NCI-H2227 treated with DMSO at 0.1 percent for 48 hours (cell line): ENCODE measurements at regions not wholly inside any gene's neighbourhood (a gene's known extent, or its start where the extent isn't known, plus 50 kb on each side); places are given as distances from the start of the nearest gene placed in this dataset.
"Not testable (repeated sequence)": the region's sequence is repeated elsewhere in the genome, so short reads cannot be mapped to it uniquely, and the experiment has no call there.

Source experiments
- DNase-seq: peaks from one replicate; lab custom pipeline; 2025; lab: John Stamatoyannopoulos, UW

- DNase-seq = peak; percentile 34
Measured at GRCh38 chr9:75671354-75671753, 219.1 kb upstream of the PCSK5 start.

GRCh38 chr9:75672478-75672877, 218.0 kb upstream of the PCSK5 start:
- peak; percentile 82 for DNase-seq

DNA sequence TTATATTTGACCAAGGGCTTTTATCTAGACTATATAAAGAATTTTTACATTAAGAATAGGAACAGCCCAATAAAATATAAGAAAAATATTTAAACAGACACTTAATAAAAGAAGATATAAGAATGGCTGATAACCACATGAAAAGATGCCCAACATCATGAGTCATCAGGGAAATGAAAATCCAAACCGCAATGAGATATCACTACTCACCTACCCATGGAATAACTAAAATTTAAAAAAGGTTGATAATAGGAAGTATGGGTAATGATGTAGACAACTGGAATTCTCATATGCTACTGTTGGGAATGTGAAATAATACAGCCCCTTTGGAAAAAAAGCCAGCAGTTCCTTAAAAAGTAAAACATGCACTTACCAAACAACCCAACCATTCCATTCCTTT, 206.9 kb upstream of the PCSK5 start:
- no peak for DNase-seq

DNA sequence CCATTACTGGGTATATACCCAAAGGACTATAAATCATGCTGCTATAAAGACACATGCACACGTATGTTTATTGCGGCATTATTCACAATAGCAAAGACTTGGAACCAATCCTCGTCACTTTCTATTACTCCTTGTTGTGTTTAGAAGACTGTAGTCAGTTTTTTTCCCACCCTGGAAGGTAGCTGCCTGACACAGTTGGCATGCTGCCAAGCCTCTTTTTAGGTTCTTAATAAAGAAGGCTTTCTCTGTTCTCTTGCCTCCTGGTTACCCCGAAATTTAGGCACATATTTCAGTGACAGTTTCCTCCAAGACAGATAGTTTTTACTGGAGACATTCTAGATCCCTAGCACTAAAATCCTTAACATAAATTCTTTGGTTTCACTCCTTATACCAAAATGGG, 205.4 kb upstream of the PCSK5 start:
- no peak for DNase-seq

GRCh38 chr9:75687359-75687953, 203.0 kb upstream of the PCSK5 start:
- no peak for DNase-seq

GRCh38 chr9:75690551-75690950, 199.9 kb upstream of the PCSK5 start:
- DNase-seq = not testable (repeated sequence)

GRCh38 chr9:75691408-75691807, 199.1 kb upstream of the PCSK5 start:
- DNase-seq = no peak

DNA sequence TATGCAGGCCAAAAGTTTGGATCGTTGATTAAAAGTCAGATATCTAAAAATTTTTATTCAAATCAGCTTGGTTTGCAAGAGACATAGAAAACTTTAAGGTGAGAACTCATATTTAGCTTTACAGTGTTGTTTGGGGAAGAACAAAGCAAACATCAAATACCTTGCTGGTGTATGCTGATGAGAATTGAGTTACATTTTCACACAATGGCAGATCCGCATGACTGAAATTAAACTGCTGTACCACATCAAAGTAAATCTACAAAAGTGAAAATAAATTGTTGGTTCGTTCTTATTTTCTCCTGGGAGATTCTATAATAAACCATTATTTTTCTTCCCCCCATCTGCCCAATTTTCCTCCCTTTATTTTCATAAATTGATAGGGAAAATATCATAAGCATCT, 198.2 kb upstream of the PCSK5 start:
- no peak for DNase-seq

GRCh38 chr9:75695921-75696320, 194.6 kb upstream of the PCSK5 start:
- DNase-seq = no peak

DNA sequence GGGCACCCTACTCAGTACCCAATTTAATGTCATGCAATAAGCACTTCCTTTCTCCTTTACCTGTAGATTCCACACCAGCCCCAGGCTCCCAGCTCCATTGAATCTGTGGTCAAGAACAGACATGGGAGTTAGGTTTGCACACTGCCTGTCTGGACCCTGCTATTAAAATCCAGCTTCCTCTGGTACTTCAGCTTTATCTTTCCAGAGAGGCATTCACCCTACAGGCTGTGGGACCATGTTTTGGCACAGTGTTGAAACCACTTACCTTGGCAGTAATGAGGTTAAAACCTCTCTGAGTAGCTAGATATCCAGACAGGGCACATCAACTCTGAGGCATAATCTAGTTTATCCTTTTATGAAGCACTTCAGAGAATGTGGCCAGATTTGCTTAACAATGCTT, 191.5 kb upstream of the PCSK5 start:
- no peak for DNase-seq

- DNase-seq = no peak
Measured at GRCh38 chr9:75699625-75700251, 190.7 kb upstream of the PCSK5 start.

- DNase-seq = no peak
Measured at GRCh38 chr9:75700252-75700640, 190.2 kb upstream of the PCSK5 start.

DNA sequence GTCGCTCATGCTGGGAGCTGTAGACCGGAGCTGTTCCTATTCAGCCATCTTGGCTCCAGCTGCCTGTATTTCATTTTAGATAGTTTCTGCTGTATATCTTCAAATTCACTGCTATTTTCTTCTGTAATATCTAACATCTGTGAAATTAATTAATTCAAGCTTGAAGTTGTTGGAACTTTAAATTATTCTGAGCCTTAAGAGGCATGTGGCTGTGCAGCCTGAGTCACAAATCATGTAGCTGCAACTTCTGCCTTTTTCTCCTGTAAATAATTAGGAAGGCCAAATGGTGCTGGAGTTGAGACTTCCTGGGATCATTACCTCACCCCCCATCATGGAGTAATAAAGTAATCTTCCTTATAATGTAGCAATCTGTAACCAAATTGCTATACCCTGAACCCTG, 183.3 kb upstream of the PCSK5 start:
- no peak for DNase-seq

GRCh38 chr9:75709698-75710097, 180.8 kb upstream of the PCSK5 start:
- DNase-seq = no peak

GRCh38 chr9:75712700-75713099, 177.8 kb upstream of the PCSK5 start:
- DNase-seq = no peak

DNA sequence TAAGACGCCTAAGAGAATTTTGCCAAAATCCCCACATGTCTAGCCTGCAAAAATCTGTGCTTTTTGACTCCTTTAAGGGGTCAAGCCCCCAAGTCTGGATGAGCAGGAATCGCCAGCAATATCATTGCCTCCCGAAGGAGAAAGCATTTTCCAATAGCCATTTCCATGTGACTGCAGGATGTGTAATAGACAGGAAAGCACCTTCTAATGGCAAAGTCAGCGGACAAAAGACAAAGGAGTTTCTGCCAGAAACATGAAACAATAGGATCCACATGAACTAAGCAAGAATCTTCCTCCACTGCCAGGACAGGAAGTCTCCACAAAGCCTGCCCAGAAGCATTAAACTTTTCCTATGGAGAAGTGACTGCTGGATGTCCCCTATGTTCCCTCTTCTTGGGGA, 177.1 kb upstream of the PCSK5 start:
- DNase-seq = no peak

DNA sequence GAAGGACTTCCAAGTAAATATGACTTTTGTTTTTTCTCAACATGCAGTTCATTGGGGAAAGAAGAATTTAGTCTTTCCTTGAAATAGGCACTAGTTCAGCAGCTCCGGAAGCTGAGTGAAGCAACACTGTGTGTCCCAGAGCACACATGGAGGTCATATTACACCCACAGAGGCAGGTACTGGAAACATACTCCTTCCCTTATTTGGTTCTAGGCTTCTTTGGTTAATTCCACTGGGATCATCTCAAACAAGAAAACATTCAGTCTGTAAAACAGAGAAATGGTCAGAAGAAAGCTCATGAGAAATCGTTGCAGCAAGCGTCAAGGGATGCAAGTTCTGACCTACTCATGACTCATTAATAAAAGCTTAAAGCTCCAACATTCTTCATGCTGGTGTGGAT, 175.1 kb upstream of the PCSK5 start:
- DNase-seq = no peak

DNA sequence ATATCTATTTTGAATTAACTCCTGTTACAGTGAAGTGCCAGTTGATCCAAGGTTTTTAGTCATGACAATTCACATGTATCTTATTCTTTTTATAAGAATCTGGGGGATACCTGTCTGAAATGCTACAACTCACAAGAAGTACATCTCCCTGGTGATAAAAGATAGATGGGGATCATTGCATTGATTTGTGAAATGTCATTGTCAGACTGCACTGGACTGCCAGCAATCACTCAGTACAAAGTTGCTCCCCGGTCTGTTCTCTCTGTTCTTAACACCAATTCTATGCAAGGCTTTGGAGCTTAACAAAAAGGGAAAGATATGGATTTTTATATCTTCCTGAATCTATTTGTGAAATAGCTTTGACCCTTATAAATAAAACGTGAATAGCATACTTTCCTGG, 171.8 kb upstream of the PCSK5 start:
- DNase-seq = no peak

- DNase-seq = no peak
Measured at GRCh38 chr9:75728391-75728790, 162.1 kb upstream of the PCSK5 start.

DNA sequence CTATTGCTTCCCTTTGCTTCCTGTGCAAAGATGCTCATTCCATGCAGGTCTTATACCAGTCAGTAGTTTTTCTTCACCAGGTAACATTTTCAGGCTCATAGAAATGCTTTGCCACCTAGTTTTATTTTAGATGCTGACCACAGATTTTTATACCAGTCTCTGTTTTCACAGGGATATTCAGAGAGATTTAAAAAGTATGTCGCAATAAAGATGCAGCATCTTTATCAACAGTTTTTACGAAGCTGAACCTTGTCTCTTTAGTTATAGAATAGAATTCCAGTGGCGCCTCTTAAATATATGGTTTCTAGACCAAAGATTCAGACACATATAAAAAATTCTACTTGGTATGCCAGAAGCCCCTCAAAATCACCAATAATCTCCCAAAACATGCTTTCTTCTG, 155.7 kb upstream of the PCSK5 start:
- no peak for DNase-seq

- DNase-seq = no peak
Measured at GRCh38 chr9:75739884-75740611, 150.4 kb upstream of the PCSK5 start.

- no peak for DNase-seq
Measured at GRCh38 chr9:75743855-75744254, 146.6 kb upstream of the PCSK5 start.

- peak; percentile 91 for DNase-seq
Measured at GRCh38 chr9:75754080-75754479, 136.4 kb upstream of the PCSK5 start.

- DNase-seq = no peak
Measured at GRCh38 chr9:75775166-75775565, 115.3 kb upstream of the PCSK5 start.
